GM21515 (cell line): ENCODE measurements at regions not wholly inside any gene's neighbourhood (a gene's known extent, or its start where the extent isn't known, plus 50 kb on each side); places are given as distances from the start of the nearest gene placed in this dataset.

Source experiments
- ATAC-seq: cut with Tn5 transposase; IDR thresholded peaks from one replicate; pipeline ENCODE4 v1.9.1; 2021; ENCODE audit not compliant: unreplicated experiment

GRCh38 chr20:2236256-2236655, 59.5 kb upstream of the TGM3 start:
- no peak for ATAC-seq

GRCh38 chr20:2237059-2237458, 58.7 kb upstream of the TGM3 start:
- ATAC-seq, result no peak

GRCh38 chr20:2238601-2239000, 57.2 kb upstream of the TGM3 start:
- ATAC-seq, result no peak

DNA sequence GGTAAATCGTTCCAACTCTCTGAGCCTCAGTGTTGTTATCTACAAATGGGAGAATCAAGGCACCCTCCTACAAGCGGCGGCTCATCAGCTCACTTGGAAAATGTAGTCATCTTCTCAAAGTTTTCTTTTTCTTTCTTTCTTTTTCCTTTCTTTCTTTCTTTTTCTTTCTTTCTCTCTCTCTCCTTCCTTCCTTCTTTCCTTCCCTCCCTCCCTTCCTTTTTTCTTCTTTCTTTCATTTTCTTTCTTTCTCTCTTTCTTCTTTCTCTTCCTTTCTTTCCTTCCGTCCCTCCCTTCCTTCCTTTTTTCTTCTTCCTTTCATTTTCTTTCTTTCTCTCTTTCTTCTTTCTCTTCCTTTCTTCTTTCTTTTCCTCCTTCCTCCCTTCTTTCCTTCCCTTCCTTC, 55.0 kb upstream of the TGM3 start:
- ATAC-seq, result no peak

DNA sequence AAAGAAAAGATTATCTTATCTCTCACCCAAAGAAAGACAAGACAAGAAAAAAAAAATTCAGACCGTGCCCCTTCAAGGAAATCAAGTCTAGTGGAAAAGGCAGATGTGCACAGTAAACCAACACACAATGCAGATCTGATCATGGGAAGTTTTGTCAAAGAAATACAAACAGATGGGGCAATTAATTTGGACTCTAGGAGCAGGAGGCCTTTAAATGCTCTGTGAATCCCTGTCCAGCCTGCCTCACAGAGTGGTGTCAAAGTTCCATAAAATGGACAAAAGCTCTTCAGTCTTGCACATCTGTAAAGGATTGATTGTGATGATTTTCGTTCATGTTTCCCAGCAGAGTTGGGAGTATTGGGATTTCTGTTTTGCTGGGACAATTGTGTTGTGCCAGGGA, 53.1 kb upstream of the TGM3 start:
- no peak for ATAC-seq

GRCh38 chr20:2244523-2244922, 51.3 kb upstream of the TGM3 start:
- no peak for ATAC-seq

GRCh38 chr20:2244993-2245392, 50.8 kb upstream of the TGM3 start:
- ATAC-seq, result no peak

DNA sequence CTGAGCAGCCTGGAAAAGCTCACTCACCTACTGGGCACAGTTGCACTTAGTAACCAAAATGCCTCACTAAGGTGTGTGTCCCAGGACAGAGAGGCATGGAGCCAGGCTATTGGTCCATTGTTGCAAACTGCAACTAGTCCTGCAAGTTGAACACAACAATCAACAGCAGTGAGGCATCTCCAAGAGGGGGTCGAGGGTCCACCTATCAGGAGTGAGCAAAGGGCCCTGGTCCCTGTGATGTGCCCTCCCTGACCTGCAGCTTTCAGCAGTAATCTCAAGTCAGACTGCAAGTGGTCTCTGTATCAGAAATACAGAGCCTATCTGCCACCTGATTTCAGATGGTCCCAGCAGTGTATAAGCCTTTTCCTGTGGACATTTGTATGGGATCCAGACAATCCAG, 50.2 kb upstream of the TGM3 start:
- ATAC-seq, result no peak
